NCI-H1930 (cell line): ENCODE measurements at regions not wholly inside any gene's neighbourhood (a gene's known extent, or its start where the extent isn't known, plus 50 kb on each side); places are given as distances from the start of the nearest gene placed in this dataset.

ENCODE experiments used
- DNase-seq, 2 experiments: peaks; one replicate each; lab custom pipeline; 2025; lab: John Stamatoyannopoulos, UW

DNA sequence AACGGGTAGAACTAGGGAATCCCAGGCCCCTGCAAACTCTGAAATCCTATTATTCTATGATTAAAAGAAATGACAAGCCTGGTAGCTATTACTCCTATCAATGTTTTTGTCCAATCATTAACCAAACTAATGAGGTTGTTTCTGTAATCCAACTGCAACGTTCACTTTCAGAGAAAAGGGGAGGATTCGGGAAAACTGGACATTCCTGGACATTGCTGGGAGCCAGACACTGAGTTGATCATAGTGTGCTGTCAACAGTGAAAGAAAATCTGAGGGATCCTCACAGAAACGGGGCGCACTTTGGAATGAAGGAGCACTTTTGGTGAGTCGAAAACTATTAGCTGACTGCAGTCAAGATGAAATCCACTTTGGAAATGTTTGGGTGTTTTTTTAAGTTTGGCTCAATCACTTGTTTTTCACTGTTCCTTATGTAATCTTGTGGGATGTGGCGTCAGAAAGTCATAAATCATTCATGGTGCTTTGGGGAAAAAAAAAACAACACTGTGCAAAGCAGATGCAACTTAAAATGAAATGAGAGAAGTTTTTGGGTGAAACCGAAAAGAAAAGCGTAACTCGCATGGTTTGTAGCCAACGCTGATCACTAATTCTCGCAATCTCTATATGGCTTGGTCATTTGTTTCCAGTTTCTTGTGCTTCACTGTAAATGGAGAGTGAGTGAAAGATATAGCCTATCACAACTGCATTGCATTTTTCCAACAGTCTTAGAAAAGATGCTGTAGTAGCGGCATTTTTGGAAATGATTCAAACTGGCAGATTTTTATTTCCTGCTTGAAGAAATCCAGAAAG lies 51.2 kb upstream of the ADRA1B start:
- no peak for DNase-seq

- no peak for DNase-seq
Measured at GRCh38 chr5:159866093-159866492, 50.2 kb upstream of the ADRA1B start.
